ENCODE measurements at regions not wholly inside any gene's neighbourhood (a gene's known extent, or its start where the extent isn't known, plus 50 kb on each side); places are given as distances from the start of the nearest gene placed in this dataset.
"Not testable (repeated sequence)": the region's sequence is repeated elsewhere in the genome, so short reads cannot be mapped to it uniquely, and the experiment has no call there.

GRCh38 chr1:14263225-14263624, 335.3 kb upstream of the KAZN start:
- Histone ChIP-seq H3K4me1 (no peaks in the 10 kb centered on the region), H3K36me3 (no peaks in the 10 kb centered on the region), H3K9me3 (replicated peaks) (no peaks in the 10 kb centered on the region), H3K4me3 (no peak overlapping the region), H3K27ac (replicated peaks) (no peak overlapping the region), H3K27me3 (ENCODE audit: low read depth) (peaks cover 81% of the 10 kb centered on the region)
- intact Hi-C loops (cut with micrococcal nuclease) = no loop called here
- no peak for TF ChIP-seq CTCF (IDR thresholded peaks at IDR 0.05; ENCODE audit: borderline replicate concordance)
- no peak for DNase-seq

GRCh38 chr1:14263671-14264070, 334.8 kb upstream of the KAZN start:
- TF ChIP-seq CTCF (IDR thresholded peaks at IDR 0.05; ENCODE audit: borderline replicate concordance) = no peak
- intact Hi-C loops (cut with micrococcal nuclease) = no loop called here
- Histone ChIP-seq H3K27me3 (ENCODE audit: low read depth) (peaks cover 77% of the 10 kb centered on the region), H3K36me3 (no peaks in the 10 kb centered on the region), H3K9me3 (replicated peaks) (no peaks in the 10 kb centered on the region), H3K4me3 (no peak overlapping the region), H3K27ac (replicated peaks) (no peak overlapping the region), H3K4me1 (no peaks in the 10 kb centered on the region)
- DNase-seq = no peak

- peaks cover 66% of the 10 kb centered on the region for H3K27me3 ChIP-seq (ENCODE audit: low read depth)
- no peaks in the 10 kb centered on the region for H3K4me1 ChIP-seq
- no peak for DNase-seq
- no peak overlapping the region for H3K27ac ChIP-seq (replicated peaks)
- intact Hi-C loops (cut with micrococcal nuclease) = no loop called here
- no peaks in the 10 kb centered on the region for H3K9me3 ChIP-seq (replicated peaks)
- no peaks in the 10 kb centered on the region for H3K36me3 ChIP-seq
- TF ChIP-seq CTCF (IDR thresholded peaks at IDR 0.05; ENCODE audit: borderline replicate concordance) = no peak
- H3K4me3 ChIP-seq = no peak overlapping the region
These were observed 333.0 kb upstream of the KAZN start for GRCh38 chr1:14265495-14265894.

- Histone ChIP-seq H3K9me3 (replicated peaks) (peaks cover 9% of the 10 kb centered on the region), H3K4me3 (no peak overlapping the region), H3K27ac (replicated peaks) (no peak overlapping the region), H3K27me3 (ENCODE audit: low read depth) (peaks cover 43% of the 10 kb centered on the region), H3K36me3 (no peaks in the 10 kb centered on the region), H3K4me1 (no peaks in the 10 kb centered on the region)
- intact Hi-C loops (cut with micrococcal nuclease) = no loop called here
- DNase-seq = no peak
- TF ChIP-seq CTCF (IDR thresholded peaks at IDR 0.05; ENCODE audit: borderline replicate concordance) = no peak
These were observed 330.5 kb upstream of the KAZN start for GRCh38 chr1:14267991-14268390.

- intact Hi-C loops (cut with micrococcal nuclease) = no loop called here
- no peak for DNase-seq
- H3K36me3 ChIP-seq = no peaks in the 10 kb centered on the region
- peaks cover 16% of the 10 kb centered on the region for H3K27me3 ChIP-seq (ENCODE audit: low read depth)
- H3K27ac ChIP-seq (replicated peaks) = no peak overlapping the region
- TF ChIP-seq CTCF (IDR thresholded peaks at IDR 0.05; ENCODE audit: borderline replicate concordance) = no peak
- H3K9me3 ChIP-seq (replicated peaks) = peaks cover 9% of the 10 kb centered on the region
- no peaks in the 10 kb centered on the region for H3K4me1 ChIP-seq
- no peak overlapping the region for H3K4me3 ChIP-seq
These were observed 327.7 kb upstream of the KAZN start for GRCh38 chr1:14270821-14271220.

- Histone ChIP-seq H3K4me3 (no peak overlapping the region), H3K27ac (replicated peaks) (no peak overlapping the region), H3K4me1 (no peaks in the 10 kb centered on the region), H3K27me3 (ENCODE audit: low read depth) (peaks cover 22% of the 10 kb centered on the region), H3K36me3 (no peaks in the 10 kb centered on the region), H3K9me3 (replicated peaks) (peaks cover 9% of the 10 kb centered on the region)
- intact Hi-C loops (cut with micrococcal nuclease) = no loop called here
- DNase-seq = no peak
- TF ChIP-seq CTCF (IDR thresholded peaks at IDR 0.05; ENCODE audit: borderline replicate concordance) = no peak
These were observed 324.7 kb upstream of the KAZN start for GRCh38 chr1:14273811-14274210.

- H3K4me3 ChIP-seq; DNase-seq; H3K9me3 ChIP-seq (replicated peaks); H3K36me3 ChIP-seq; H3K4me1 ChIP-seq; intact Hi-C loops (cut with micrococcal nuclease); H3K27ac ChIP-seq (replicated peaks): not testable (repeated sequence)
- peaks cover 62% of the 10 kb centered on the region for H3K27me3 ChIP-seq (ENCODE audit: low read depth)
These were observed 318.6 kb upstream of the KAZN start for GRCh38 chr1:14279891-14280290.

Measured in left ventricle myocardium inferior (tissue), 1 donor.